H1 (cell line): ENCODE measurements at regions not wholly inside any gene's neighbourhood (a gene's known extent, or its start where the extent isn't known, plus 50 kb on each side); places are given as distances from the start of the nearest gene placed in this dataset.

ENCODE experiments used
- FOSL1 ChIP-seq: IDR thresholded peaks from 2 replicates; pipeline ENCODE4 v1.6.1; 2011; ENCODE audit warnings: mild to moderate bottlenecking, low read depth, low read length, moderate library complexity; ENCODE audit not compliant: insufficient read depth
- MAFK ChIP-seq: IDR thresholded peaks from 2 replicates; pipeline ENCODE4 v1.6.1; 2012; ENCODE audit warnings: low read depth, mild to moderate bottlenecking, improper control_type of control experiment, low read length
- POLR2A ChIP-seq, 2 experiments: IDR thresholded peaks; 1 replicate in 1 of 2; 2 replicates in 1 of 2; pipeline ENCODE4 v1.6.1; 2011; ENCODE audit warnings: low read depth in 2 of 2, low read length in 2 of 2, mild to moderate bottlenecking in 2 of 2; ENCODE audit errors: control extremely low read depth in 1 of 2
- RFX5 ChIP-seq: IDR thresholded peaks from 2 replicates; pipeline ENCODE4 v1.6.1; 2011; ENCODE audit warnings: low read depth, low read length, improper control_type of control experiment, borderline replicate concordance
- RXRA ChIP-seq: IDR thresholded peaks from 2 replicates; pipeline ENCODE4 v1.6.1; 2011; ENCODE audit warnings: low read depth, mild to moderate bottlenecking, low read length, moderate library complexity; ENCODE audit not compliant: insufficient read depth
- TEAD4 ChIP-seq: IDR thresholded peaks from 2 replicates; pipeline ENCODE4 v1.6.1; 2012; ENCODE audit warnings: low read depth, low read length, inconsistent platforms, mixed read lengths

- TF ChIP-seq TEAD4 = no peak
- TF ChIP-seq MAFK = no peak
- no peak for TF ChIP-seq FOSL1
- TF ChIP-seq RXRA = no peak
- TF ChIP-seq POLR2A (IDR thresholded peaks at IDR 0.05; ENCODE audit: control extremely low read depth in 1 of 2, low read depth in 2 of 2, low read length in 2 of 2) = no peak
- TF ChIP-seq RFX5 = no peak
Observed at GRCh38 chr4:67236318-67236717, 309.0 kb downstream of the CENPC start (continued).
